Common myeloid progenitor, CD34-positive (primary cell): ENCODE measurements at regions not wholly inside any gene's neighbourhood (a gene's known extent, or its start where the extent isn't known, plus 50 kb on each side); places are given as distances from the start of the nearest gene placed in this dataset.

Source experiments
- CTCF ChIA-PET: fragments of 350-600 bp; sonication (Branson Sonifier 250); formaldehyde crosslinking; loops from one replicate; lab custom pipeline; 2021; ENCODE audit warnings: antibody characterized with exemption; lab: Charles Lee
- POLR2A ChIA-PET: fragments of 350-600 bp; sonication (Branson Sonifier 250); formaldehyde crosslinking; loops from one replicate; lab custom pipeline; 2021; ENCODE audit warnings: antibody characterized with exemption; lab: Charles Lee
- DNase-seq, 3 donors: peaks; one replicate each; pipeline versions ENCODE4 v3.0.0 to v3.0.0-alpha.2; 2013
- H3K27ac ChIP-seq, 2 experiments: 1 replicate in 1 of 2; 2 replicates in 1 of 2; pipeline ENCODE4 v1.7.0; 2013; ENCODE audit warnings: inconsistent platforms in 2 of 2, low read length in 2 of 2, mild to moderate bottlenecking in 2 of 2, low read depth in 1 of 2, moderate library complexity in 1 of 2; ENCODE audit not compliant: severe bottlenecking in 2 of 2, insufficient read depth in 1 of 2, poor library complexity in 1 of 2
- H3K27me3 ChIP-seq, 5 experiments: replicated peaks in 2 of 5; 1 replicate in 3 of 5; 2 replicates in 2 of 5; pipeline versions ENCODE4 v1.6.1 to v1.7.0; 2013; ENCODE audit warnings: low read length in 4 of 5, mild to moderate bottlenecking in 2 of 5, moderate library complexity in 2 of 5, inconsistent platforms in 1 of 5; ENCODE audit not compliant: insufficient read depth in 5 of 5, control insufficient read depth in 4 of 5
- H3K36me3 ChIP-seq, 4 experiments: 1 replicate in 2 of 4; 2 replicates in 2 of 4; pipeline versions ENCODE4 v1.6.1 to v1.7.0; 2013; ENCODE audit warnings: low read length in 3 of 4, control low read depth in 1 of 4, mild to moderate bottlenecking in 1 of 4; ENCODE audit not compliant: control insufficient read depth in 4 of 4, insufficient read depth in 4 of 4
- H3K4me1 ChIP-seq, 4 experiments: 1 replicate in 3 of 4; 2 replicates in 1 of 4; pipeline versions ENCODE4 v1.6.1 to v1.7.1; 2013; ENCODE audit warnings: low read length in 3 of 4, mild to moderate bottlenecking in 3 of 4, control low read depth in 1 of 4, inconsistent platforms in 1 of 4, moderate library complexity in 1 of 4; ENCODE audit not compliant: control insufficient read depth in 4 of 4, insufficient read depth in 4 of 4; ENCODE audit errors: control extremely low read depth in 1 of 4
- H3K4me3 ChIP-seq, 7 experiments: 1 replicate in 4 of 7; 2 replicates in 3 of 7; pipeline versions ENCODE4 v1.5.1 to v1.7.0; 2013; ENCODE audit warnings: mild to moderate bottlenecking in 7 of 7, low read length in 6 of 7, moderate library complexity in 6 of 7, inconsistent platforms in 2 of 7, low read depth in 2 of 7, control low read depth in 1 of 7; ENCODE audit not compliant: insufficient read depth in 4 of 7, control insufficient read depth in 1 of 7; ENCODE audit errors: extremely low read depth in 1 of 7
- H3K9me3 ChIP-seq, 5 experiments: 1 replicate in 4 of 5; 2 replicates in 1 of 5; pipeline versions ENCODE4 v1.6.1 to v1.7.1; 2013; ENCODE audit warnings: low read length in 4 of 5, mild to moderate bottlenecking in 2 of 5, inconsistent platforms in 1 of 5, low read depth in 1 of 5, moderate library complexity in 1 of 5; ENCODE audit not compliant: control insufficient read depth in 4 of 5, insufficient read depth in 2 of 5; ENCODE audit errors: control extremely low read depth in 1 of 5
- WGBS: methylation state at CpG from one replicate; pipeline ENCODE4 v1.1.5; 2013; ENCODE audit not compliant: insufficient coverage; 5-methylcytosine and 5-hydroxymethylcytosine counted together

DNA sequence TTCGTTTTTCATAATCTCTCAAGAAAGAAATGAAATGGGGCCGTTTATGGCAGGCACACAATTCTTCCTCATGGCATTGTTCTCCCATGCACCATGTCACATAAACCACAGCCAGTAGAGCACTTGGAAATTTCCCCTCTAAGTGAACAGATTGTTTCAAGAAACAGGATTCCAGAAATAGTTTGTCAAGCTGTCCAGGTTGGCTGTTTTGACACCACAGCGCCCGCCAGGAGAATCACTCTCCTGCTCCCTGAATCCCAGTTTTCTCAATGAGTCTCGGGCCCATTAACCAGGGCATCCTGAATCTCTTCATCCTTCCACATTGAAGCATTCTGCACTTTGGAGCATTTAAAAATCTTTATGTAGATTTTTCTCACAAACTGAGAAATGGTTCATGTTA lies 172.2 kb upstream of the NEBL start:
- ChIA-PET CTCF (no interaction called here), POLR2A (no interaction called here)
- Histone ChIP-seq H3K27ac (no peak overlapping the region), H3K4me1 (no peaks in the 10 kb centered on the region), H3K4me3 (no peak overlapping the region), H3K9me3 (no peaks in the 10 kb centered on the region), H3K27me3 (peaks cover 0 to 2% (median 0%) of the 10 kb centered on the region in 5 experiments), H3K36me3 (no peaks in the 10 kb centered on the region)
- no peak for DNase-seq
- 100% methylated on average over 3 of the region's 5 CpGs for WGBS

- Histone ChIP-seq H3K27me3 (peaks cover 0 to 2% (median 0%) of the 10 kb centered on the region in 5 experiments), H3K9me3 (no peaks in the 10 kb centered on the region), H3K4me3 (no peak overlapping the region), H3K27ac (no peak overlapping the region), H3K36me3 (no peaks in the 10 kb centered on the region), H3K4me1 (no peaks in the 10 kb centered on the region)
- ChIA-PET CTCF (no interaction called here), POLR2A (interaction anchor here (0.6 kb wide), 1 partner anchor 722 kb away, joined by 11 read pairs; no protein-coding TSS in a partner anchor)
- WGBS: no CpG with 5 or more reads among the region's 3 CpGs
- DNase-seq: no peak
These were observed 171.0 kb upstream of the NEBL start for GRCh38 chr10:21068026-21068656.

DNA sequence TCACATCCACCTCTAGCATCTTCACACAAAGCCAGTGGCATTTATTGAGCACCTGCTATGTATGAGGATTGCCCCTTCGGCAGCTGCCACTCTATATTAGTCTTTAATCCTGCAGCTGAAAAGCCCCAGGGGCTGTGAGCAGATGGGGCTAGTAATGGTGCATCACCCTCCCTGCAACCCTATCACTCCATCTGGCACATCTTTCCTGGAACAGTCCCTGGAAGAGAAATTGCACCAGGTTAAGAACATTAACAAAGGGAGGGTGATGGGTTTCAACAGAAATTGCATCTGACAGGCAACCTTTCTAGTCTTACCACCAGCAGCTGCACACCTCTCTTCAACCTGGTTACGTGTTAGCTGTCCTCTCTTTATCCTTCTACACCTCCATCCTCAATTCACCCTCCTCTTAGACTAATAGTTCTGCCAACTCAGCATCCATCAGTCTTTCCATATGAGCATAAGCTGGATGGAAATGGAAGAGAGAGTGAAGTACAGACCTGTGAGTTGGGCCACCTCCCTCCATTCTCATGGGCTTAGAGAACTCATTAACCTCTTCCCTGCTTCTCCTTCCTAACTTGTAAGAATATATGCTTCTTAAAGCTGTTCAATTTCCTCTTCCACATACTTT lies 168.6 kb upstream of the NEBL start:
- no peak overlapping the region for H3K4me3 ChIP-seq
- no peaks in the 10 kb centered on the region for H3K4me1 ChIP-seq
- POLR2A ChIA-PET: interaction anchor here (0.7 kb wide), 1 partner anchor 10 kb away, joined by 3 read pairs; no protein-coding TSS in a partner anchor
- DNase-seq: no peak
- H3K9me3 ChIP-seq: no peaks in the 10 kb centered on the region
- WGBS: 80% methylated on average over 1 of the region's 2 CpGs
- CTCF ChIA-PET: no interaction called here
- H3K36me3 ChIP-seq: no peaks in the 10 kb centered on the region
- no peak overlapping the region for H3K27ac ChIP-seq
- peaks cover 0 to 2% (median 0%) of the 10 kb centered on the region in 5 experiments for H3K27me3 ChIP-seq

GRCh38 chr10:21061982-21062381 lies 164.9 kb upstream of the NEBL start:
- CTCF ChIA-PET: no interaction called here
- WGBS: 93% methylated on average over 3 of the region's 4 CpGs

DNA sequence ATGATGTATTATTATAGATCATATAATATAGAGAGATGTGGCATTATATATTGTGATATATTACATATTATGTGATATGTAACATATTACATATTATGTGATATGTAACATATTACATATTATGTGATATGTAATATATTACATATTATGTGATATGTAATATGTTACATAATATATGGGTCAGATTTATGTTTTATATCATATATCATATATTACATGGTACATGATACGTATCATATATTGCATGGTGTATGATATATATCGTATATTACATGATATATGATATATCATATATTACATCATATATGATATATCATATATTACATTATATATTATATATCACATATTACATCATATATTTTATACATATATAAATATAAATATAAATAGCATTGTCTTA lies 164.1 kb upstream of the NEBL start:
- Histone ChIP-seq H3K4me1 (no peaks in the 10 kb centered on the region), H3K27me3 (peaks cover 0 to 2% (median 0%) of the 10 kb centered on the region in 5 experiments), H3K9me3 (peaks cover 0 to 13% (median 1%) of the 10 kb centered on the region in 5 experiments), H3K4me3 (no peak overlapping the region), H3K36me3 (no peaks in the 10 kb centered on the region), H3K27ac (no peak overlapping the region)
- DNase-seq: no peak
- WGBS: no CpG with 5 or more reads among the region's 2 CpGs
- ChIA-PET CTCF (no interaction called here), POLR2A (no interaction called here)

More at GRCh38 chr10:21061982-21062381, 164.9 kb upstream of the NEBL start:
- POLR2A ChIA-PET: no interaction called here
- Histone ChIP-seq H3K4me1 (no peaks in the 10 kb centered on the region), H3K9me3 (peaks cover 0 to 13% (median 1%) of the 10 kb centered on the region in 5 experiments), H3K27ac (no peak overlapping the region), H3K36me3 (no peaks in the 10 kb centered on the region), H3K4me3 (no peak overlapping the region), H3K27me3 (peaks cover 0 to 2% (median 0%) of the 10 kb centered on the region in 5 experiments)
- no peak for DNase-seq

DNA sequence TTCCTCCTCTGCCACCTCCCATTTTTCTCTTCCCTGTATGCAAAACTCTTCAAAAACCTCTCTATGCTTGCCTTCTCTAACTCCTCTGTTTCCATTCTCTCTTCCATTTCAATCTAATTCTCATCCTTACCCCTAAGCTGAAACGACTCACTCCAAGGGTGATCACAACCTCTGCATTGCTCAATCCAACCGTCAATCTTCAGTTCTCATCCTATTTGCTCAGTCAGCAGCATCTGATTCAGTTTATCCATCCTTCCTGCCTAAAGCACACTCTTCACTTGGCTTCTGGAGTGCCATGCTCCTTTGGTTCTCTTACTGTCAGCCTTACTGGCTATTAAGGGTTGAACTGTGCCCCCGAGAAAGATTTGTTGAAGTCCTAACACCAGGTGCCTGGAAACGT lies 163.5 kb upstream of the NEBL start:
- Histone ChIP-seq H3K4me1 (no peaks in the 10 kb centered on the region), H3K27ac (no peak overlapping the region), H3K4me3 (no peak overlapping the region), H3K36me3 (no peaks in the 10 kb centered on the region), H3K27me3 (no peaks in the 10 kb centered on the region), H3K9me3 (peaks cover 0 to 13% (median 1%) of the 10 kb centered on the region in 5 experiments)
- 89% methylated on average over 4 of the region's 4 CpGs for WGBS
- CTCF ChIA-PET: interaction anchor here (1.2 kb wide), 1 partner anchor 19 kb away, joined by 3 read pairs; no protein-coding TSS in a partner anchor
- no peak for DNase-seq
- POLR2A ChIA-PET: no interaction called here

- H3K4me1 ChIP-seq: no peaks in the 10 kb centered on the region
- DNase-seq: no peak
- ChIA-PET CTCF (no interaction called here), POLR2A (no interaction called here)
- no peaks in the 10 kb centered on the region for H3K36me3 ChIP-seq
- H3K27me3 ChIP-seq: no peaks in the 10 kb centered on the region
- H3K4me3 ChIP-seq: no peak overlapping the region
- peaks cover 0 to 13% (median 1%) of the 10 kb centered on the region in 5 experiments for H3K9me3 ChIP-seq
- no peak overlapping the region for H3K27ac ChIP-seq
These were observed 160.9 kb upstream of the NEBL start for GRCh38 chr10:21057989-21058388.
